WERI-Rb-1 (cell line): ENCODE measurements at regions not wholly inside any gene's neighbourhood (a gene's known extent, or its start where the extent isn't known, plus 50 kb on each side); places are given as distances from the start of the nearest gene placed in this dataset.

Experiments used
- DNase-seq: peaks from one replicate; pipeline ENCODE4 v3.0.0-alpha.2; 2020
- H3K27ac ChIP-seq: fragments of 250-450 bp; sonication (Bioruptor Pico); 2 replicates; pipeline ENCODE4 v1.5.1; 2020; ENCODE audit warnings: mild to moderate bottlenecking, moderate library complexity
- H3K27me3 ChIP-seq: fragments of 250-450 bp; sonication (Bioruptor Pico); 2 replicates; pipeline ENCODE4 v1.5.1; 2021; ENCODE audit warnings: mild to moderate bottlenecking, low read depth, moderate library complexity; ENCODE audit not compliant: insufficient read depth, severe bottlenecking
- H3K36me3 ChIP-seq: fragments of 250-450 bp; sonication (Bioruptor Pico); 2 replicates; pipeline ENCODE4 v1.5.1; 2020; ENCODE audit warnings: mild to moderate bottlenecking, moderate library complexity
- H3K4me3 ChIP-seq: 2 replicates; pipeline ENCODE4 v1.5.1; 2011; ENCODE audit warnings: low read depth, mild to moderate bottlenecking, control low read depth, low read length
- H3K9me3 ChIP-seq: fragments of 250-450 bp; sonication (Bioruptor Pico); 2 replicates; pipeline ENCODE4 v1.5.1; 2021; ENCODE audit warnings: mild to moderate bottlenecking, moderate library complexity; ENCODE audit not compliant: severe bottlenecking
- TF ChIP-seq, protein P1 (sequence below): IDR thresholded peaks from 2 replicates; pipeline ENCODE4 v1.5.1; 2011; ENCODE audit warnings: low read depth, mild to moderate bottlenecking, control low read depth, inconsistent platforms, low read length

DNA sequence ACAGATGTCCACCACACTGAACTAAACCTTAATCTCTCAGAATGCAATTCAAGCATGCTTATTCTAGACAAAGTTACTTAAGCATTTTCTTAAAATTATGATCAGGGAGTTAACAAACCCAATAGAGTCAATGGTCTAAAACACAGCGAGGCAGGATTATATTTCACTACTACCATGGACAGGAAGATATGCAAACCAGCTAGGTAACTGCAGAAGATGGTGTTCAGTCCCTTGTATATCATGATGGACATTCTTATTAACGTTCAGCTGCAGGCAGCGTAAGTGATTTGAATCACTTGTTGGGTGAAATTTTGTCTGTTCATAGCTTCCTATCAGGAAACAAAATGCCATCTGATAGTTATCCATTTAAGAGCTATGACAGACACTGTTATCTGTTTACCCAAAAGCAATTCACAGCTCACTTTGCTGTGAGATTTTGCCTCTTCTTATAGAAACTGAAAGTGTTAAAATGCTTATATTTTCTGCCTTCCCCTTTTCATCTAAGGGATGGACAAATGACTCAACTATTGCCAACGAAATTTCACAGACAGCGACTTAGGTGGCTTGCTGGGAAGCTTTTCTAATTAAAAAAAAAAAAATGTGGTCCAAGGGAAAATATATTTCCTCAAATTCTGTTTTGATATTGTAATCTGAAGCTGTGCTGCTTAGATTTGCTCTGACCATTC is 591.9 kb downstream of the DACH1 start:
- no peak for DNase-seq
- H3K27ac ChIP-seq: no peak overlapping the region
- TF ChIP-seq, protein P1, sequence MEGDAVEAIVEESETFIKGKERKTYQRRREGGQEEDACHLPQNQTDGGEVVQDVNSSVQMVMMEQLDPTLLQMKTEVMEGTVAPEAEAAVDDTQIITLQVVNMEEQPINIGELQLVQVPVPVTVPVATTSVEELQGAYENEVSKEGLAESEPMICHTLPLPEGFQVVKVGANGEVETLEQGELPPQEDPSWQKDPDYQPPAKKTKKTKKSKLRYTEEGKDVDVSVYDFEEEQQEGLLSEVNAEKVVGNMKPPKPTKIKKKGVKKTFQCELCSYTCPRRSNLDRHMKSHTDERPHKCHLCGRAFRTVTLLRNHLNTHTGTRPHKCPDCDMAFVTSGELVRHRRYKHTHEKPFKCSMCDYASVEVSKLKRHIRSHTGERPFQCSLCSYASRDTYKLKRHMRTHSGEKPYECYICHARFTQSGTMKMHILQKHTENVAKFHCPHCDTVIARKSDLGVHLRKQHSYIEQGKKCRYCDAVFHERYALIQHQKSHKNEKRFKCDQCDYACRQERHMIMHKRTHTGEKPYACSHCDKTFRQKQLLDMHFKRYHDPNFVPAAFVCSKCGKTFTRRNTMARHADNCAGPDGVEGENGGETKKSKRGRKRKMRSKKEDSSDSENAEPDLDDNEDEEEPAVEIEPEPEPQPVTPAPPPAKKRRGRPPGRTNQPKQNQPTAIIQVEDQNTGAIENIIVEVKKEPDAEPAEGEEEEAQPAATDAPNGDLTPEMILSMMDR: no peak
- no peaks in the 10 kb centered on the region for H3K36me3 ChIP-seq
- H3K27me3 ChIP-seq: no peaks in the 10 kb centered on the region
- H3K4me3 ChIP-seq: no peak overlapping the region
- H3K9me3 ChIP-seq: no peaks in the 10 kb centered on the region

DNA sequence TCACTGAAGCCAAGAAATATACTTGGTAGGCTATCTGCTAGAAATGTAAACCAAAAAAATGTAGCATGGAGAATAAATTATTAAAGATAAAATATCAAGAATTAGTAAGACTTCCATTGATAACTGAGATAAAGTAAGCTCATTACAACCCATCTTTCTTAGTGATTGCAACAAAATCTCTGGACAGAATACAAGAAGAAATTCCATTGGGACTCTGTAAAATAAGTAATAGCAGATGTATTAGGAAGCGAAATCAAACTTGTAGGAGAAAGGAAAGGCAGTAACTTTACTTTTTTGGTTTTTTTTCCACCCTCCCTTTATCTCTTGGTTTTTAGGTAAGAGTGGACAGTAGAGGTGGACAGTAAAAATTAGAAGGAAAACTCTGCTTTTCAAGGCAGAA is 605.7 kb downstream of the DACH1 start:
- H3K4me3 ChIP-seq: no peak overlapping the region
- H3K9me3 ChIP-seq: no peaks in the 10 kb centered on the region
- DNase-seq: no peak
- no peaks in the 10 kb centered on the region for H3K27me3 ChIP-seq
- H3K27ac ChIP-seq: no peak overlapping the region
- TF ChIP-seq, protein P1: no peak
- no peaks in the 10 kb centered on the region for H3K36me3 ChIP-seq

DNA sequence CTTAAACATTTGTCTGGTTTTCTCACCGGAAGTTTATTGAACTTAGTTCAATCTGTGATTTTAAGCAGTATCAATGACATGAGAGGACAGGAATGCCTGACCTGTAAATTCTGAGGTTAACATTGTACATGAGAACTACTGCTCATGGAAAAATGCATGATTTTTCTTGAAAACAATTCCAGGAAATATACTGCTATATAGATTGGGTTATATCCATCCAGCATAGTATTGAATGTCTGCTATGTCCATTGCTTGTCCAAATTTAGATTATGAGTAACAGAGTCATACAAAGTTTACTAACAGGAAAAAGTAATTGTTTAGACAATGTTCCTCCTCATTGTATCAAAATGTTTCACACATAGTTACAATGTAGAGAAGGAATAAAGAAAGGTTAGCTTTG is 606.8 kb downstream of the DACH1 start:
- Histone ChIP-seq H3K27ac (no peak overlapping the region), H3K36me3 (no peaks in the 10 kb centered on the region), H3K9me3 (no peaks in the 10 kb centered on the region), H3K27me3 (no peaks in the 10 kb centered on the region), H3K4me3 (no peak overlapping the region)
- TF ChIP-seq, protein P1: no peak
- no peak for DNase-seq

DNA sequence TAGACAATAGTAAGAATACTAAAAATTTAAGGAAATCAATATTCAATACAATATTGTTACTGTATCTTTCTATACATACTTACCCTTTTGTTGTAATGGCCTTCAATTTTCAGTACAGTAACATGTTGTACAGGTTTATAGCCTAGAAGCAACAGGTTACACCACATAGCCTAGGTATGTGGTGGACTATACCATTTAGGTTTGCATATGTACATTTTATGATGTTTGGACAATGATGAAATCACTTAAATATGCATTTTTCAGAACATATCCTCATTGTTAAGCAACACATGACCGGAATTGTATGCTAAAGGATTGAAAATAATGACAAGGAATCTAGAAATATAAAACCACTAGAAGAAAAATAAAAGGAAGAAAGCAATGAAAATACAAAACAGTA is 611.4 kb downstream of the DACH1 start:
- no peaks in the 10 kb centered on the region for H3K36me3 ChIP-seq
- no peaks in the 10 kb centered on the region for H3K27me3 ChIP-seq
- no peak overlapping the region for H3K4me3 ChIP-seq
- no peaks in the 10 kb centered on the region for H3K9me3 ChIP-seq
- no peak for DNase-seq
- H3K27ac ChIP-seq: no peak overlapping the region
- TF ChIP-seq, protein P1: no peak

DNA sequence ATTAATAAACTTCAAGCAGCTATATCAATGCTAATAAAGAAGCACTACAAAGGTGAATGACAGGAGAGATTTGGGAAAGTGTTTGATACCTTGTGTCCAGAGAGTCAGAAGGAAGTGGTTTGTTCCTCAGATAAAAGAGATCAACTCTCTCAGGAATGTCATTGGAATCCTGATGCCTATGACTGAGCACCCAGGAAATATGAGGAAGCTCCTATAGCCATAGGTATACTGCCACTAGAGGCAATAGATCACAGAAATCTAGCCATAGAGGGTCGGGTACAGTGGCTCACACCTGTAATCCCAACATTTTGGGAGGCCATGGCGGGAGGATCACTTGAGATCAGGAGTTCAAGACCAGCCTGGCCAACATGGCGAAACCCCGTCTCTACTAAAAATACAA is 612.6 kb downstream of the DACH1 start:
- H3K9me3 ChIP-seq: no peaks in the 10 kb centered on the region
- TF ChIP-seq, protein P1: no peak
- H3K27me3 ChIP-seq: no peaks in the 10 kb centered on the region
- no peak overlapping the region for H3K4me3 ChIP-seq
- H3K36me3 ChIP-seq: no peaks in the 10 kb centered on the region
- H3K27ac ChIP-seq: no peak overlapping the region
- no peak for DNase-seq

DNA sequence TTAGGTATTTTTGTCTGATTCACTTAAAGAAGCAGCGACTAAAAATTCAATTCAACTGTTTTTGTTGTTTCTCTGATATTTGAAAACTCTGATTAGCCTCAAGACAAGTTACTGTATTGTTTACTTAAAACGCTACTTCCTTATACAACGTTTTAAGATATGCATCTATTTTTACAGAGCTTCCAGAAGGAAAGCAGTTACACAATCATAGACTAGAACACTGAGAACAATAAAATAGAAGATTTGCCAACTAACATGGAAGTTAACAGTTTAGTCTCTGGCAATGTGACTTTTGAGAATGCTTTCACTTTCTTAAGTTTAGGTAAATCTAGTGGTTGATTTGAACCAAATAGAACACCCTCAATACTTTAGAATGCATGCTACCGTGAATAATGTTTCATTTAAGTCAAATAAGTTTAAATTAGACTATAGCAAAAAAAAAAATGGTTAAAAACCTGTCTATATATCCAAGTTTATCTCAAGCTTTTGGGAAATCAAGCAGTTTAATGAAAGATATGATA is 614.8 kb downstream of the DACH1 start:
- no peak overlapping the region for H3K27ac ChIP-seq
- TF ChIP-seq, protein P1: no peak
- H3K9me3 ChIP-seq: no peaks in the 10 kb centered on the region
- DNase-seq: no peak
- no peak overlapping the region for H3K4me3 ChIP-seq
- no peaks in the 10 kb centered on the region for H3K36me3 ChIP-seq
- H3K27me3 ChIP-seq: no peaks in the 10 kb centered on the region
